ENCODE measurements at regions not wholly inside any gene's neighbourhood (a gene's known extent, or its start where the extent isn't known, plus 50 kb on each side); places are given as distances from the start of the nearest gene placed in this dataset.

DNA sequence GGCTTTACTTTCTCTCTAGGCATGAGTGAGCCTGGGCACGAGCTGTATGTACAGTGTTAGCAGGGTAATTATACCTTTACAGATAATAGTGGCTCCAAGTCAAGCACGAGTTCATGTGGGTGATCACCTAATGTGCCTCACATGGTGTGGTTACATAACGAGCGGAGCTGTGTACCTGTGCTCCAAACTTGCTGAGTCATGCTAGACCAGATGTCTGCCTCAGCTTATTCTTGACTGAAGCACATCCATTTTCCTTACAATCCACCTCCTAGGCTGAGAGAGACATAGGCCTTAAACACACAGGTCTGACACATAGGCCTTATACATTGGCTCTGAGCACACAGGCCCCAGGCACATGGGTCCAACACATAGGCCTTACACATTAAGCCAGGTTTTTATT lies 426.6 kb downstream of the GPAT3 start:
- TF ChIP-seq, protein P1, sequence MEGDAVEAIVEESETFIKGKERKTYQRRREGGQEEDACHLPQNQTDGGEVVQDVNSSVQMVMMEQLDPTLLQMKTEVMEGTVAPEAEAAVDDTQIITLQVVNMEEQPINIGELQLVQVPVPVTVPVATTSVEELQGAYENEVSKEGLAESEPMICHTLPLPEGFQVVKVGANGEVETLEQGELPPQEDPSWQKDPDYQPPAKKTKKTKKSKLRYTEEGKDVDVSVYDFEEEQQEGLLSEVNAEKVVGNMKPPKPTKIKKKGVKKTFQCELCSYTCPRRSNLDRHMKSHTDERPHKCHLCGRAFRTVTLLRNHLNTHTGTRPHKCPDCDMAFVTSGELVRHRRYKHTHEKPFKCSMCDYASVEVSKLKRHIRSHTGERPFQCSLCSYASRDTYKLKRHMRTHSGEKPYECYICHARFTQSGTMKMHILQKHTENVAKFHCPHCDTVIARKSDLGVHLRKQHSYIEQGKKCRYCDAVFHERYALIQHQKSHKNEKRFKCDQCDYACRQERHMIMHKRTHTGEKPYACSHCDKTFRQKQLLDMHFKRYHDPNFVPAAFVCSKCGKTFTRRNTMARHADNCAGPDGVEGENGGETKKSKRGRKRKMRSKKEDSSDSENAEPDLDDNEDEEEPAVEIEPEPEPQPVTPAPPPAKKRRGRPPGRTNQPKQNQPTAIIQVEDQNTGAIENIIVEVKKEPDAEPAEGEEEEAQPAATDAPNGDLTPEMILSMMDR (IDR thresholded peaks at IDR 0.05; ENCODE audit: low read depth, low read length, missing input control): no peak
- TF ChIP-seq YY1 (IDR thresholded peaks at IDR 0.05): no peak
- TF ChIP-seq RAD21 (IDR thresholded peaks at IDR 0.05): no peak
- TF ChIP-seq, protein P2, sequence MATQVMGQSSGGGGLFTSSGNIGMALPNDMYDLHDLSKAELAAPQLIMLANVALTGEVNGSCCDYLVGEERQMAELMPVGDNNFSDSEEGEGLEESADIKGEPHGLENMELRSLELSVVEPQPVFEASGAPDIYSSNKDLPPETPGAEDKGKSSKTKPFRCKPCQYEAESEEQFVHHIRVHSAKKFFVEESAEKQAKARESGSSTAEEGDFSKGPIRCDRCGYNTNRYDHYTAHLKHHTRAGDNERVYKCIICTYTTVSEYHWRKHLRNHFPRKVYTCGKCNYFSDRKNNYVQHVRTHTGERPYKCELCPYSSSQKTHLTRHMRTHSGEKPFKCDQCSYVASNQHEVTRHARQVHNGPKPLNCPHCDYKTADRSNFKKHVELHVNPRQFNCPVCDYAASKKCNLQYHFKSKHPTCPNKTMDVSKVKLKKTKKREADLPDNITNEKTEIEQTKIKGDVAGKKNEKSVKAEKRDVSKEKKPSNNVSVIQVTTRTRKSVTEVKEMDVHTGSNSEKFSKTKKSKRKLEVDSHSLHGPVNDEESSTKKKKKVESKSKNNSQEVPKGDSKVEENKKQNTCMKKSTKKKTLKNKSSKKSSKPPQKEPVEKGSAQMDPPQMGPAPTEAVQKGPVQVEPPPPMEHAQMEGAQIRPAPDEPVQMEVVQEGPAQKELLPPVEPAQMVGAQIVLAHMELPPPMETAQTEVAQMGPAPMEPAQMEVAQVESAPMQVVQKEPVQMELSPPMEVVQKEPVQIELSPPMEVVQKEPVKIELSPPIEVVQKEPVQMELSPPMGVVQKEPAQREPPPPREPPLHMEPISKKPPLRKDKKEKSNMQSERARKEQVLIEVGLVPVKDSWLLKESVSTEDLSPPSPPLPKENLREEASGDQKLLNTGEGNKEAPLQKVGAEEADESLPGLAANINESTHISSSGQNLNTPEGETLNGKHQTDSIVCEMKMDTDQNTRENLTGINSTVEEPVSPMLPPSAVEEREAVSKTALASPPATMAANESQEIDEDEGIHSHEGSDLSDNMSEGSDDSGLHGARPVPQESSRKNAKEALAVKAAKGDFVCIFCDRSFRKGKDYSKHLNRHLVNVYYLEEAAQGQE (IDR thresholded peaks at IDR 0.05): no peak
- no peak for TF ChIP-seq FOXA1 (IDR thresholded peaks at IDR 0.05)
- TF ChIP-seq, protein P3, sequence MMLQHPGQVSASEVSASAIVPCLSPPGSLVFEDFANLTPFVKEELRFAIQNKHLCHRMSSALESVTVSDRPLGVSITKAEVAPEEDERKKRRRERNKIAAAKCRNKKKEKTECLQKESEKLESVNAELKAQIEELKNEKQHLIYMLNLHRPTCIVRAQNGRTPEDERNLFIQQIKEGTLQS (IDR thresholded peaks at IDR 0.05): no peak
- no peak for TF ChIP-seq TAF1 (conservative IDR thresholded peaks at IDR 0.05)
